Erythroblast (primary cell): ENCODE measurements at regions not wholly inside any gene's neighbourhood (a gene's known extent, or its start where the extent isn't known, plus 50 kb on each side); places are given as distances from the start of the nearest gene placed in this dataset.
"Not testable (repeated sequence)": the region's sequence is repeated elsewhere in the genome, so short reads cannot be mapped to it uniquely, and the experiment has no call there.

Source experiments
- GATA1 ChIP-seq: IDR thresholded peaks from 2 replicates; pipeline ENCODE4 v1.6.1; 2011; ENCODE audit warnings: low read depth, mild to moderate bottlenecking, control low read depth, low read length, moderate library complexity
- POLR2A ChIP-seq: IDR thresholded peaks from 2 replicates; pipeline ENCODE4 v1.6.1; 2011; ENCODE audit warnings: mild to moderate bottlenecking, low read length

GRCh38 chr4:189650436-189650835 lies 290.2 kb upstream of the FRG1 start:
- TF ChIP-seq POLR2A, GATA1: not testable (repeated sequence)
